ENCODE measurements at regions not wholly inside any gene's neighbourhood (a gene's known extent, or its start where the extent isn't known, plus 50 kb on each side); places are given as distances from the start of the nearest gene placed in this dataset.
"Not testable (repeated sequence)": the region's sequence is repeated elsewhere in the genome, so short reads cannot be mapped to it uniquely, and the experiment has no call there.

- H3K27ac ChIP-seq = no peak overlapping the region
- TF ChIP-seq ZFX (IDR thresholded peaks at IDR 0.05) = no peak
- TF ChIP-seq CTCF (conservative IDR thresholded peaks at IDR 0.05) = no peak
Measured at GRCh38 chr12:131598717-131599116, 112.2 kb upstream of the SFSWAP start.

- no peak overlapping the region for H3K27ac ChIP-seq
- TF ChIP-seq ZFX (IDR thresholded peaks at IDR 0.05) (no peak), CTCF (conservative IDR thresholded peaks at IDR 0.05) (no peak)
Measured at GRCh38 chr12:131599190-131600159, 111.4 kb upstream of the SFSWAP start.

GRCh38 chr12:131600160-131600532, 110.7 kb upstream of the SFSWAP start:
- no peak for TF ChIP-seq CTCF (conservative IDR thresholded peaks at IDR 0.05)
- H3K27ac ChIP-seq = no peak overlapping the region

- H3K27ac ChIP-seq = not testable (repeated sequence)
Measured at GRCh38 chr12:131601499-131601898, 109.4 kb upstream of the SFSWAP start.

GRCh38 chr12:131603106-131603938, 107.6 kb upstream of the SFSWAP start:
- no peak for TF ChIP-seq CTCF (conservative IDR thresholded peaks at IDR 0.05)
- TF ChIP-seq ZFX (IDR thresholded peaks at IDR 0.05) = no peak
- H3K27ac ChIP-seq = no peak overlapping the region

GRCh38 chr12:131603939-131604795, 106.7 kb upstream of the SFSWAP start:
- TF ChIP-seq ZFX (IDR thresholded peaks at IDR 0.05) (no peak), CTCF (conservative IDR thresholded peaks at IDR 0.05) (no peak)
- no peak overlapping the region for H3K27ac ChIP-seq

GRCh38 chr12:131604859-131605258, 106.0 kb upstream of the SFSWAP start:
- no peak overlapping the region for H3K27ac ChIP-seq

More at GRCh38 chr12:131604859-131605258, 106.0 kb upstream of the SFSWAP start:
- TF ChIP-seq CTCF (conservative IDR thresholded peaks at IDR 0.05) (no peak), ZFX (IDR thresholded peaks at IDR 0.05) (no peak)
